ENCODE measurements at regions not wholly inside any gene's neighbourhood (a gene's known extent, or its start where the extent isn't known, plus 50 kb on each side); places are given as distances from the start of the nearest gene placed in this dataset.

DNA sequence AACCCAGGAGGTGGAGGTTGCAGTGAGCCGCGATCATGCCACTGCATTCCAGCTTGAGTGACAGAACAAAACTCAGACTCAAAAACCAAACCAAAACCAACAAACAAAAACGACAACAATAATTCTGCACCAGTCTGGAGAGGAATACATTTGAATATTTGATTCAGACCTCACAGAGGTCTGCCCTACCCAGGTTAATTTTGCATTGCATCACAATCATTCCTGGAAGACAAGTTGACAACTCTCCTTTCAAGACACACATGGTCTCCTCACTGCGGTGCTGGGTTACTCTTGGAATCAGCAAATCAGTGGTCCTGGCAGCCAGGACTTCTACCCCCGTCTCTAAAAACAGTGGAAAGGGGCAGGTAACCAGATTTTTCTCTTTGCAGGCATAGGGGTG lies 79.9 kb upstream of the TMTC4 start:
- BruUV-seq (replicated peaks) = no TSS peak
- ChIA-PET CTCF (interaction anchor here (0.7 kb wide), 1 partner anchor 9 kb away, joined by 3 read pairs; no protein-coding TSS in a partner anchor), POLR2A (no interaction called here)
- TF ChIP-seq, protein P1, sequence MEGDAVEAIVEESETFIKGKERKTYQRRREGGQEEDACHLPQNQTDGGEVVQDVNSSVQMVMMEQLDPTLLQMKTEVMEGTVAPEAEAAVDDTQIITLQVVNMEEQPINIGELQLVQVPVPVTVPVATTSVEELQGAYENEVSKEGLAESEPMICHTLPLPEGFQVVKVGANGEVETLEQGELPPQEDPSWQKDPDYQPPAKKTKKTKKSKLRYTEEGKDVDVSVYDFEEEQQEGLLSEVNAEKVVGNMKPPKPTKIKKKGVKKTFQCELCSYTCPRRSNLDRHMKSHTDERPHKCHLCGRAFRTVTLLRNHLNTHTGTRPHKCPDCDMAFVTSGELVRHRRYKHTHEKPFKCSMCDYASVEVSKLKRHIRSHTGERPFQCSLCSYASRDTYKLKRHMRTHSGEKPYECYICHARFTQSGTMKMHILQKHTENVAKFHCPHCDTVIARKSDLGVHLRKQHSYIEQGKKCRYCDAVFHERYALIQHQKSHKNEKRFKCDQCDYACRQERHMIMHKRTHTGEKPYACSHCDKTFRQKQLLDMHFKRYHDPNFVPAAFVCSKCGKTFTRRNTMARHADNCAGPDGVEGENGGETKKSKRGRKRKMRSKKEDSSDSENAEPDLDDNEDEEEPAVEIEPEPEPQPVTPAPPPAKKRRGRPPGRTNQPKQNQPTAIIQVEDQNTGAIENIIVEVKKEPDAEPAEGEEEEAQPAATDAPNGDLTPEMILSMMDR (IDR thresholded peaks at IDR 0.05; ENCODE audit: unreplicated experiment) = no peak
- Mint-ChIP-seq H3K4me3 (ENCODE audit: unreplicated experiment) (no peak overlapping the region), H3K4me1 (ENCODE audit: insufficient read depth, unreplicated experiment) (no peaks in the 10 kb centered on the region), H3K27ac (ENCODE audit: low read depth, unreplicated experiment) (no peak overlapping the region), H3K9me3 (ENCODE audit: unreplicated experiment) (no peaks in the 10 kb centered on the region), H3K27me3 (ENCODE audit: insufficient read depth, unreplicated experiment) (no peaks in the 10 kb centered on the region), H3K36me3 (ENCODE audit: insufficient read depth, unreplicated experiment) (no peaks in the 10 kb centered on the region)
- DNase-seq (ENCODE audit: unreplicated experiment) = no peak
- intact Hi-C loops (cut with micrococcal nuclease) = no loop called here

DNA sequence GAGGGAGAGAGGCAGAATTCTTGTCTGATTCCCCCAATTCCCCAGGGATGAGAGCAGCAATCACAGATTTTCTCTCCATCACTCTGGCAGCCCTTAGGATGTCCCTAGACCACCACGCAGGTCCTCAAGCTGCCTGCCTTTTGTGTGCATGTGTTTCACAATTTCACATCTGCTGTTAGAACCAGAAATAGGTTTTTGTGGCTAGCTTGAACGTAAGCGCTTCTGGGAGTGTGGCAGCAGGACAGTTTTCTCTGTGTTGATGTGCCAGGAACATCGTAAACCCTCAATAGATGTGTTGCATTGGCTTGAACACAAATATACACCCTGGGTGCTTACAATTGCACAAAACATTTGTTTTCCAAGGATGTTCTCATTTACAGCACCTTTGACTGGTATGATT lies 78.8 kb upstream of the TMTC4 start:
- DNase-seq (ENCODE audit: unreplicated experiment) = no peak
- ChIA-PET POLR2A (no interaction called here), CTCF (interaction anchor here (0.6 to 1.0 kb wide), 2 partner anchors 30 to 745 kb away, joined by 3 read pairs; no protein-coding TSS in a partner anchor)
- TF ChIP-seq, protein P1 (IDR thresholded peaks at IDR 0.05; ENCODE audit: unreplicated experiment) = no peak
- no peak overlapping the region for H3K27ac Mint-ChIP-seq (ENCODE audit: low read depth, unreplicated experiment)
- no peaks in the 10 kb centered on the region for H3K4me1 Mint-ChIP-seq (ENCODE audit: insufficient read depth, unreplicated experiment)
- H3K9me3 Mint-ChIP-seq (ENCODE audit: unreplicated experiment) = no peaks in the 10 kb centered on the region
- H3K27me3 Mint-ChIP-seq (ENCODE audit: insufficient read depth, unreplicated experiment) = no peaks in the 10 kb centered on the region
- no peaks in the 10 kb centered on the region for H3K36me3 Mint-ChIP-seq (ENCODE audit: insufficient read depth, unreplicated experiment)
- H3K4me3 Mint-ChIP-seq (ENCODE audit: unreplicated experiment) = no peak overlapping the region
- intact Hi-C loops (cut with micrococcal nuclease) = no loop called here
- no TSS peak for BruUV-seq (replicated peaks)

DNA sequence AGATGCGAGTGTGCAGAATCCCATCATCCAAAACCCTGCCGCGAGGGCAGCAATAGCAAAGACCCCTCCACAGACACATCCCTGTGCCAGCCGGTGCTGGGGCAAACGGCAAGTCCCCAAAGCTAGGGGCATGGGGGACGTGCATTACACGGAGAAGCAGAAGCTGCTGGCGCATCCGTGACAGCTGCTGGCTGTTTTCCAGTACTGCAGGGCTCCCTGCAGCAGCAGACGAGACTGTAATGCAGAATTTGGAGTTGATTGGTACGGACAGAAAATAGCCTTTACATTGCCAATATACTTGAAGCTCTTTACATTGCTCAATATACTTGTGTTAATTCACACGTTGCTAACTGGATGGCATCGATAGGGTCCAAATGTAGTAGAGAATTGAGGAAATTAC lies 77.2 kb upstream of the TMTC4 start:
- POLR2A ChIA-PET = no interaction called here
- BruUV-seq (replicated peaks) = no TSS peak
- H3K4me1 Mint-ChIP-seq (ENCODE audit: insufficient read depth, unreplicated experiment) = no peaks in the 10 kb centered on the region
- no peaks in the 10 kb centered on the region for H3K9me3 Mint-ChIP-seq (ENCODE audit: unreplicated experiment)
- no peaks in the 10 kb centered on the region for H3K36me3 Mint-ChIP-seq (ENCODE audit: insufficient read depth, unreplicated experiment)
- DNase-seq (ENCODE audit: unreplicated experiment) = peak; percentile 6
- TF ChIP-seq, protein P1 (IDR thresholded peaks at IDR 0.05; ENCODE audit: unreplicated experiment) = no peak
- H3K27ac Mint-ChIP-seq (ENCODE audit: low read depth, unreplicated experiment) = no peak overlapping the region
- intact Hi-C loops (cut with micrococcal nuclease) = no loop called here
- CTCF ChIA-PET = interaction anchor here (0.8 kb wide), 1 partner anchor 145 kb away, joined by 3 read pairs; no protein-coding TSS in a partner anchor
- H3K27me3 Mint-ChIP-seq (ENCODE audit: insufficient read depth, unreplicated experiment) = no peaks in the 10 kb centered on the region
- no peak overlapping the region for H3K4me3 Mint-ChIP-seq (ENCODE audit: unreplicated experiment)

DNA sequence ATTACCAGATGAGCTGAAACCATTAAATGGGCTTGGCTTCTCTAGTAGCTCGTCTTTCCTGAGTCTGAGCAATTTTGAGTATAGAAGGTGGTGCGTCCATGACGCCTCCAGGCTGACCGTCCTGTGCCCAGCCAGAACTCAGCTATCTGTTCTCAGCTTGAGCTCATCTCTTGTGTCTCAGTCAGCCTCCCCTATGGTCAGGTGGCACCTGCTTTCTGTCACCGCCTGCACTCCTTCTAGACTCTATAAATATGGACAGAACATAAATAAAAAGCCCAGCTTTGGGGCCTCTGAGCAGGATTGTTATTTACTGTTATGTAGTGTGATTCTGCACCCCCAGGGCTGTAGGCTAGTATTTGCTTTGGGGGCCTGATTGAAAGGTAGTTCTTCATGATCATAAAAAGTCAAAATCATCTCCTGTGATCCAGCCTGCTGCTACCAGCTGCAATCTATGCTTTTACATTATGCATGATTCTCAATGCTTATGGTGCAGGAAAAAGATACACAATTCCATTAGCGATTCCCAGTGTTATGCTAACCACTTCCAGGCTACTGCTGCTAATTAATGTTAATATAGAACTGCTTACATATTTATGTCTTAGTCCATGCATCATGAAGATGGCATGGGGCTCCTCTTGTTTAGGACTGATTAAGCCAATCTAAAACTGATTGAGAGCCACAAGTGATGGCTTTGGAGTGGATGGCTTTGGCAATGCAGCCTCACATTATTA lies 72.5 kb upstream of the TMTC4 start:
- intact Hi-C loops (cut with micrococcal nuclease) = no loop called here
- H3K36me3 Mint-ChIP-seq (ENCODE audit: insufficient read depth, unreplicated experiment) = no peaks in the 10 kb centered on the region
- POLR2A ChIA-PET = no interaction called here
- H3K9me3 Mint-ChIP-seq (ENCODE audit: unreplicated experiment) = peaks cover 14% of the 10 kb centered on the region
- H3K4me1 Mint-ChIP-seq (ENCODE audit: insufficient read depth, unreplicated experiment) = no peaks in the 10 kb centered on the region
- TF ChIP-seq, protein P1 (IDR thresholded peaks at IDR 0.05; ENCODE audit: unreplicated experiment) = no peak
- H3K27ac Mint-ChIP-seq (ENCODE audit: low read depth, unreplicated experiment) = no peak overlapping the region
- no peak for DNase-seq (ENCODE audit: unreplicated experiment)
- H3K27me3 Mint-ChIP-seq (ENCODE audit: insufficient read depth, unreplicated experiment) = no peaks in the 10 kb centered on the region
- CTCF ChIA-PET = interaction anchor here (0.6 to 0.9 kb wide), 5 partner anchors 119 to 381 kb away, joined by 3 to 4 read pairs (median 3); no protein-coding TSS in a partner anchor
- no TSS peak for BruUV-seq (replicated peaks)
- H3K4me3 Mint-ChIP-seq (ENCODE audit: unreplicated experiment) = no peak overlapping the region
